GM12874 (cell line): ENCODE measurements at regions not wholly inside any gene's neighbourhood (a gene's known extent, or its start where the extent isn't known, plus 50 kb on each side); places are given as distances from the start of the nearest gene placed in this dataset.

Experiments used
- TF ChIP-seq, protein P1 (sequence below): IDR thresholded peaks from 2 replicates; pipeline ENCODE4 v1.5.1; 2011; ENCODE audit warnings: low read depth, mild to moderate bottlenecking, control low read depth, low read length, moderate library complexity; ENCODE audit not compliant: insufficient read depth

DNA sequence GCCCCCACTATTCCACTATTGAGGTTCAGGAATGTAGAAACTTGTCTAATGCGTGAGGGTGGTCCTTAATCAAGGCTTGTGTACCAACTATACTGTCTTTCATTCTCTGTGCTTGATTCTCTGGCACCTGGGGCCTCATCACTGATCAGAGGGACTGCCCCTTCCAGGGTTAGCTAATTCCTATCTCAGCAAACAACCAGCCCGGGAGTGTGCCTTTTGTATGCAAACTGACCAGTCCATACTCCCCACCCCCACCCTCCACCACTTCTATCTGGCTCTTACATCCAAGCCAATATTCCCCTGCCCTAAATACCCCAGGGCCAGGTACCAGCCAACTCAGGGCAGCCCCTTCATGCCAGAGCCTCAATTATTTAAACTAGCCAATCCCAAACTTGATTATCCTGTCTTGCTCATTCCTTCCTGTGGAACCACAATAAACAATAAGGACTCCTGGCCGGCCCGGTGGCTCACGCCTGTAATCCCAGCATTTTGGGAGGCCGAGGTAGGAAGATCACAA lies 59.3 kb downstream of the FTHL17 start:
- TF ChIP-seq, protein P1, sequence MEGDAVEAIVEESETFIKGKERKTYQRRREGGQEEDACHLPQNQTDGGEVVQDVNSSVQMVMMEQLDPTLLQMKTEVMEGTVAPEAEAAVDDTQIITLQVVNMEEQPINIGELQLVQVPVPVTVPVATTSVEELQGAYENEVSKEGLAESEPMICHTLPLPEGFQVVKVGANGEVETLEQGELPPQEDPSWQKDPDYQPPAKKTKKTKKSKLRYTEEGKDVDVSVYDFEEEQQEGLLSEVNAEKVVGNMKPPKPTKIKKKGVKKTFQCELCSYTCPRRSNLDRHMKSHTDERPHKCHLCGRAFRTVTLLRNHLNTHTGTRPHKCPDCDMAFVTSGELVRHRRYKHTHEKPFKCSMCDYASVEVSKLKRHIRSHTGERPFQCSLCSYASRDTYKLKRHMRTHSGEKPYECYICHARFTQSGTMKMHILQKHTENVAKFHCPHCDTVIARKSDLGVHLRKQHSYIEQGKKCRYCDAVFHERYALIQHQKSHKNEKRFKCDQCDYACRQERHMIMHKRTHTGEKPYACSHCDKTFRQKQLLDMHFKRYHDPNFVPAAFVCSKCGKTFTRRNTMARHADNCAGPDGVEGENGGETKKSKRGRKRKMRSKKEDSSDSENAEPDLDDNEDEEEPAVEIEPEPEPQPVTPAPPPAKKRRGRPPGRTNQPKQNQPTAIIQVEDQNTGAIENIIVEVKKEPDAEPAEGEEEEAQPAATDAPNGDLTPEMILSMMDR: no peak

DNA sequence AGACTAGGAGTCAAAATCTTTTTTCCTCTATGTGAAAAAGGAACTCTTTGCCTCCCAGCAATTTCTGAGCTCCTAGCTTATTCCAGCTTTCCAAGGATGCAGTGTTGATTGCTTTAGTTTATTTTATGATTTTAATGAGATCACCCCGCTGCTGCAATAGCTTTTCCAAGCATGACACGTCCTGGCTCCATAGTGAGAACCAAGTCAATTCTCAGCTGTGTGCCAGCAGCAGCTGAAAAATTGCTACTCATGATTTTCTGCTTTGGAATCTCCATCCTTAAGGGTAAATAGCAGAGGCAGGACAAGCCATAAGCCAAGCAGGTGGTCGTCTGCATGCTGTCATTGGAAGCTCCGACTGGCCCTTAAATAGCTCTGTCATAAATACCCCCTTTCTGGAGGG lies 64.5 kb downstream of the FTHL17 start:
- TF ChIP-seq, protein P1: no peak

- TF ChIP-seq, protein P1: no peak
Measured at GRCh38 chrX:31006027-31006426, 65.8 kb downstream of the FTHL17 start.

DNA sequence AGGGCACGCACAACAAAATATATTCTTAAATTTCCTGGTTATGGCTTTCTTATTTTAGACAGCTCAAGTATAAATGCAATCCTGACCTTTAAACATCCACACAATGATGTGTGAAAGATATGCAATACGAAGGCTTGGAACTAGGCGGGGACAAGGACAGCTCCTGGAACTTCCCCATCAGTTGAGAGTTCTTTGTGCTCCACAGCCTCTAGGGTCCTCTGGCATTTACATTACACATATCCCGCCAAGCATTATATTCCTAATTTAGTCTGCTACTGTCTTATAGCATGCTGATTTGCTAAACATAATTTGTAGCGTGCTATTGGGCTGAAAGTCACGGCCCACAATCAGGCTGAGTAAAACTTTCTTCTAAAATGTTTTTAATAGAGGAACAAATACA lies 74.4 kb downstream of the FTHL17 start:
- TF ChIP-seq, protein P1: no peak

DNA sequence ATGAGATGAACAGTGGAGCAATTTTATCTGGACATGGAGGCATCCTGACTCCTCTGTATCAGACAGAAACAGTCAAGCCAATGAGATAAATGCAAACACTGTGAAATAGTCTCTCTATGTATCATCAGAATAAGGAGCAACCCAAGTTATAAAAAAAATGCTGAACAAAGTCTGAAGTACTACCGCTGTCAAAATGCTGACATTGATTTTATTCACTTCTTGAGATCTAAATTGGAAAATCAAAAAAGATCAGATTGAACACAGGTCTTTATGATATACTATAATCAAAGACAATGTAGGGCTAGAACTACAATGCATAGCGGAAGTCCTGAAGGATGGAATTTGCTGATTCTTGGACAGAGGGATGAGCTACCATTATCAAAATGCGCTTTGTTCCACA lies 76.1 kb downstream of the FTHL17 start:
- TF ChIP-seq, protein P1: no peak

GRCh38 chrX:30995060-30995700 lies 76.7 kb downstream of the FTHL17 start:
- TF ChIP-seq, protein P1: no peak

GRCh38 chrX:30992381-30992904 lies 79.4 kb downstream of the FTHL17 start:
- TF ChIP-seq, protein P1: no peak
